ELR (cell line): ENCODE measurements at regions not wholly inside any gene's neighbourhood (a gene's known extent, or its start where the extent isn't known, plus 50 kb on each side); places are given as distances from the start of the nearest gene placed in this dataset.
"Not testable (repeated sequence)": the region's sequence is repeated elsewhere in the genome, so short reads cannot be mapped to it uniquely, and the experiment has no call there.

ENCODE experiments used
- DNase-seq: peaks from one replicate; pipeline ENCODE4 v3.0.0-alpha.2; 2015; ENCODE audit warnings: low read depth

GRCh38 chr14:105621479-105622328 is 95.3 kb downstream of the TMEM121 start:
- DNase-seq, result not testable (repeated sequence)

GRCh38 chr14:105622329-105622955 is 96.1 kb downstream of the TMEM121 start:
- no peak for DNase-seq

GRCh38 chr14:105623178-105623577 is 96.8 kb downstream of the TMEM121 start:
- not testable (repeated sequence) for DNase-seq

GRCh38 chr14:105624346-105624745 is 98.0 kb downstream of the TMEM121 start:
- DNase-seq, result not testable (repeated sequence)

GRCh38 chr14:105624749-105625434 is 98.5 kb downstream of the TMEM121 start:
- DNase-seq, result not testable (repeated sequence)

- DNase-seq, result not testable (repeated sequence)
Observed at GRCh38 chr14:105625448-105625847, 99.1 kb downstream of the TMEM121 start.

GRCh38 chr14:105626111-105626510 is 99.7 kb downstream of the TMEM121 start:
- DNase-seq, result not testable (repeated sequence)

- not testable (repeated sequence) for DNase-seq
Observed at GRCh38 chr14:105626651-105627050, 100.3 kb downstream of the TMEM121 start.

- not testable (repeated sequence) for DNase-seq
Observed at GRCh38 chr14:105627287-105627686, 100.9 kb downstream of the TMEM121 start.

- no peak for DNase-seq
Observed at GRCh38 chr14:105627701-105628100, 101.3 kb downstream of the TMEM121 start.

GRCh38 chr14:105628126-105628525 is 101.7 kb downstream of the TMEM121 start:
- not testable (repeated sequence) for DNase-seq

GRCh38 chr14:105628531-105629067 is 102.2 kb downstream of the TMEM121 start:
- DNase-seq, result not testable (repeated sequence)

- not testable (repeated sequence) for DNase-seq
Observed at GRCh38 chr14:105629091-105629885, 102.9 kb downstream of the TMEM121 start.

- DNase-seq, result no peak
Observed at GRCh38 chr14:105629886-105630215, 103.5 kb downstream of the TMEM121 start.

- not testable (repeated sequence) for DNase-seq
Observed at GRCh38 chr14:105630293-105630934, 104.0 kb downstream of the TMEM121 start.

GRCh38 chr14:105630935-105631779 is 104.8 kb downstream of the TMEM121 start:
- not testable (repeated sequence) for DNase-seq

GRCh38 chr14:105632010-105632409 is 105.6 kb downstream of the TMEM121 start:
- DNase-seq, result no peak

GRCh38 chr14:105633596-105633995 is 107.2 kb downstream of the TMEM121 start:
- not testable (repeated sequence) for DNase-seq

GRCh38 chr14:105635560-105635959 is 109.2 kb downstream of the TMEM121 start:
- no peak for DNase-seq

GRCh38 chr14:105636021-105636420 is 109.6 kb downstream of the TMEM121 start:
- not testable (repeated sequence) for DNase-seq
